DMS53 treated with DMSO at 0.1 percent for 48 hours (cell line): ENCODE measurements at regions not wholly inside any gene's neighbourhood (a gene's known extent, or its start where the extent isn't known, plus 50 kb on each side); places are given as distances from the start of the nearest gene placed in this dataset.

Experiments used
- DNase-seq: peaks from one replicate; lab custom pipeline; 2025; ENCODE audit not compliant: unreplicated experiment; lab: John Stamatoyannopoulos, UW

GRCh38 chr12:125417446-125417845, 352.2 kb downstream of the AACS start:
- DNase-seq: no peak

GRCh38 chr12:125418902-125419564, 353.8 kb downstream of the AACS start:
- DNase-seq: no peak

GRCh38 chr12:125424909-125425308, 359.7 kb downstream of the AACS start:
- no peak for DNase-seq

GRCh38 chr12:125431516-125431915, 366.3 kb downstream of the AACS start:
- DNase-seq: no peak

- DNase-seq: no peak
Observed at GRCh38 chr12:125434131-125434530, 368.9 kb downstream of the AACS start.

- DNase-seq: no peak
Observed at GRCh38 chr12:125434936-125435443, 369.8 kb downstream of the AACS start.

- no peak for DNase-seq
Observed at GRCh38 chr12:125435871-125436270, 370.6 kb downstream of the AACS start.

- DNase-seq: no peak
Observed at GRCh38 chr12:125436686-125437085, 371.5 kb downstream of the AACS start.

- DNase-seq: no peak
Observed at GRCh38 chr12:125440399-125440798, 375.2 kb downstream of the AACS start.

- DNase-seq: no peak
Observed at GRCh38 chr12:125443341-125443740, 378.1 kb downstream of the AACS start.

GRCh38 chr12:125451408-125451807, 386.2 kb downstream of the AACS start:
- no peak for DNase-seq

GRCh38 chr12:125453751-125454150, 388.5 kb downstream of the AACS start:
- no peak for DNase-seq

GRCh38 chr12:125454291-125454690, 389.1 kb downstream of the AACS start:
- no peak for DNase-seq

- DNase-seq: no peak
Observed at GRCh38 chr12:125454786-125455480, 389.7 kb downstream of the AACS start.

- DNase-seq: no peak
Observed at GRCh38 chr12:125455556-125455955, 390.3 kb downstream of the AACS start.

GRCh38 chr12:125458552-125459268, 393.5 kb downstream of the AACS start:
- DNase-seq: no peak

GRCh38 chr12:125461831-125462230, 396.6 kb downstream of the AACS start:
- no peak for DNase-seq

- no peak for DNase-seq
Observed at GRCh38 chr12:125463386-125463785, 398.2 kb downstream of the AACS start.

GRCh38 chr12:125467363-125467762, 402.1 kb downstream of the AACS start:
- no peak for DNase-seq

GRCh38 chr12:125469683-125470082, 404.4 kb downstream of the AACS start:
- DNase-seq: no peak

- DNase-seq: no peak
Observed at GRCh38 chr12:125470838-125471783, 405.9 kb downstream of the AACS start.
